ENCODE measurements at regions not wholly inside any gene's neighbourhood (a gene's known extent, or its start where the extent isn't known, plus 50 kb on each side); places are given as distances from the start of the nearest gene placed in this dataset.

DNA sequence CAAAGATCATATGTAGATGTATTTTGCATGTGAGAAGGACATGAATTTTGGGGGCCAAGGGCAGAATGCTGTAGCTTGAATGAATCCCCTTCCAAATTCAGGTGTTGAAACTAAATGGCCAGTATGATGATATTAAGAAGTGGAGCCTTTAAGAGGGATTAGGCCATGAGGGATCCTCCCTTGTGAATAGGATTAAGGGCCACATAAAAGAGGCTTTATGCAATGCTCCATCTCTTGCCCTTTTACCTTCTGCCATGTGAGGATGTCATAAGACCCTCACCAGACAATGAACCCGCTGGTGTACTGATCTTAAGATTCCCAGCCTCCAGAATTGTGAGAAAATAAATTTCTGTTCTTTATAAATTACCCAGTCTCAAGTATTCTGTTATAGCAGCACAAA lies 206.1 kb downstream of the YTHDC2 start:
- TF ChIP-seq, protein P1, sequence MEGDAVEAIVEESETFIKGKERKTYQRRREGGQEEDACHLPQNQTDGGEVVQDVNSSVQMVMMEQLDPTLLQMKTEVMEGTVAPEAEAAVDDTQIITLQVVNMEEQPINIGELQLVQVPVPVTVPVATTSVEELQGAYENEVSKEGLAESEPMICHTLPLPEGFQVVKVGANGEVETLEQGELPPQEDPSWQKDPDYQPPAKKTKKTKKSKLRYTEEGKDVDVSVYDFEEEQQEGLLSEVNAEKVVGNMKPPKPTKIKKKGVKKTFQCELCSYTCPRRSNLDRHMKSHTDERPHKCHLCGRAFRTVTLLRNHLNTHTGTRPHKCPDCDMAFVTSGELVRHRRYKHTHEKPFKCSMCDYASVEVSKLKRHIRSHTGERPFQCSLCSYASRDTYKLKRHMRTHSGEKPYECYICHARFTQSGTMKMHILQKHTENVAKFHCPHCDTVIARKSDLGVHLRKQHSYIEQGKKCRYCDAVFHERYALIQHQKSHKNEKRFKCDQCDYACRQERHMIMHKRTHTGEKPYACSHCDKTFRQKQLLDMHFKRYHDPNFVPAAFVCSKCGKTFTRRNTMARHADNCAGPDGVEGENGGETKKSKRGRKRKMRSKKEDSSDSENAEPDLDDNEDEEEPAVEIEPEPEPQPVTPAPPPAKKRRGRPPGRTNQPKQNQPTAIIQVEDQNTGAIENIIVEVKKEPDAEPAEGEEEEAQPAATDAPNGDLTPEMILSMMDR (IDR thresholded peaks at IDR 0.05): no peak
- no peak for TF ChIP-seq POLR2A (IDR thresholded peaks at IDR 0.05)
